ENCODE measurements at regions not wholly inside any gene's neighbourhood (a gene's known extent, or its start where the extent isn't known, plus 50 kb on each side); places are given as distances from the start of the nearest gene placed in this dataset.
"Not testable (repeated sequence)": the region's sequence is repeated elsewhere in the genome, so short reads cannot be mapped to it uniquely, and the experiment has no call there.

- DNase-seq (ENCODE audit: low spot score) = no peak
- ATAC-seq = no peak
- intact Hi-C loops (cut with DNase I) = no loop called here
Measured at GRCh38 chr3:87654184-87654583, 377.8 kb upstream of the POU1F1 start.

- DNase-seq (ENCODE audit: low spot score); intact Hi-C loops (cut with DNase I); ATAC-seq: not testable (repeated sequence)
Measured at GRCh38 chr3:87653138-87653537, 376.8 kb upstream of the POU1F1 start.

- ATAC-seq = no peak
- intact Hi-C loops (cut with DNase I) = no loop called here
- no peak for DNase-seq (ENCODE audit: low spot score)
Measured at GRCh38 chr3:87634426-87634825, 358.0 kb upstream of the POU1F1 start.

GRCh38 chr3:87627316-87627715 is 350.9 kb upstream of the POU1F1 start:
- DNase-seq (ENCODE audit: low spot score) = no peak
- intact Hi-C loops (cut with DNase I) = no loop called here

GRCh38 chr3:87626546-87626945 is 350.2 kb upstream of the POU1F1 start:
- DNase-seq (ENCODE audit: low spot score) = no peak
- no peak for ATAC-seq
- intact Hi-C loops (cut with DNase I) = no loop called here

More at GRCh38 chr3:87627316-87627715, 350.9 kb upstream of the POU1F1 start:
- ATAC-seq = no peak

- intact Hi-C loops (cut with DNase I) = no loop called here
- no peak for ATAC-seq
- no peak for DNase-seq (ENCODE audit: low spot score)
Measured at GRCh38 chr3:87625876-87626275, 349.5 kb upstream of the POU1F1 start.

- ATAC-seq (no peak), DNase-seq (ENCODE audit: low spot score) (no peak)
- intact Hi-C loops (cut with DNase I) = no loop called here
Measured at GRCh38 chr3:87624860-87625259, 348.5 kb upstream of the POU1F1 start.

- DNase-seq (ENCODE audit: low spot score) (no peak), ATAC-seq (no peak)
- intact Hi-C loops (cut with DNase I) = no loop called here
Measured at GRCh38 chr3:87621667-87622066, 345.3 kb upstream of the POU1F1 start.

GRCh38 chr3:87615506-87615905 is 339.1 kb upstream of the POU1F1 start:
- ATAC-seq = no peak
- intact Hi-C loops (cut with DNase I) = no loop called here
- no peak for DNase-seq (ENCODE audit: low spot score)

GRCh38 chr3:87614998-87615397 is 338.6 kb upstream of the POU1F1 start:
- DNase-seq (ENCODE audit: low spot score) (no peak), ATAC-seq (no peak)
- intact Hi-C loops (cut with DNase I) = no loop called here

GRCh38 chr3:87607234-87607633 is 330.9 kb upstream of the POU1F1 start:
- DNase-seq (ENCODE audit: low spot score) (no peak), ATAC-seq (no peak)
- intact Hi-C loops (cut with DNase I) = no loop called here

- intact Hi-C loops (cut with DNase I) = no loop called here
- DNase-seq (ENCODE audit: low spot score) (no peak), ATAC-seq (no peak)
Measured at GRCh38 chr3:87595798-87596197, 319.4 kb upstream of the POU1F1 start.

- intact Hi-C loops (cut with DNase I) = no loop called here
- no peak for DNase-seq (ENCODE audit: low spot score)
- no peak for ATAC-seq
Measured at GRCh38 chr3:87581240-87581639, 304.9 kb upstream of the POU1F1 start.

- no peak for ATAC-seq
- intact Hi-C loops (cut with DNase I) = no loop called here
- no peak for DNase-seq (ENCODE audit: low spot score)
Measured at GRCh38 chr3:87576752-87577151, 300.4 kb upstream of the POU1F1 start.

GRCh38 chr3:87575550-87575949 is 299.2 kb upstream of the POU1F1 start:
- intact Hi-C loops (cut with DNase I) = no loop called here
- ATAC-seq (no peak), DNase-seq (ENCODE audit: low spot score) (no peak)

GRCh38 chr3:87568331-87568730 is 291.9 kb upstream of the POU1F1 start:
- intact Hi-C loops (cut with DNase I) = no loop called here
- ATAC-seq (no peak), DNase-seq (ENCODE audit: low spot score) (no peak)

- intact Hi-C loops (cut with DNase I) = no loop called here
- DNase-seq (ENCODE audit: low spot score) (no peak), ATAC-seq (no peak)
Measured at GRCh38 chr3:87564438-87564837, 288.1 kb upstream of the POU1F1 start.

GRCh38 chr3:87563712-87564111 is 287.3 kb upstream of the POU1F1 start:
- intact Hi-C loops (cut with DNase I) = no loop called here
- no peak for ATAC-seq

GRCh38 chr3:87558492-87558891 is 282.1 kb upstream of the POU1F1 start:
- intact Hi-C loops (cut with DNase I) = no loop called here
- DNase-seq (ENCODE audit: low spot score) = no peak
- ATAC-seq = no peak

More at GRCh38 chr3:87563712-87564111, 287.3 kb upstream of the POU1F1 start:
- no peak for DNase-seq (ENCODE audit: low spot score)

GRCh38 chr3:87555290-87555689 is 278.9 kb upstream of the POU1F1 start:
- intact Hi-C loops (cut with DNase I) = no loop called here

GRCh38 chr3:87553058-87553457 is 276.7 kb upstream of the POU1F1 start:
- ATAC-seq = no peak
- intact Hi-C loops (cut with DNase I) = no loop called here
- no peak for DNase-seq (ENCODE audit: low spot score)

More at GRCh38 chr3:87555290-87555689, 278.9 kb upstream of the POU1F1 start:
- no peak for DNase-seq (ENCODE audit: low spot score)
- ATAC-seq = no peak

GRCh38 chr3:87550892-87551291 is 274.5 kb upstream of the POU1F1 start:
- intact Hi-C loops (cut with DNase I) = no loop called here
- no peak for ATAC-seq
- DNase-seq (ENCODE audit: low spot score) = no peak

Measured in sciatic nerve (tissue), 2 donors.